ENCODE measurements at regions not wholly inside any gene's neighbourhood (a gene's known extent, or its start where the extent isn't known, plus 50 kb on each side); places are given as distances from the start of the nearest gene placed in this dataset.

- no peak for TF ChIP-seq CTCF (IDR thresholded peaks at IDR 0.05; ENCODE audit: unreplicated experiment)
- Mint-ChIP-seq H3K27me3 (peaks cover 7% of the 10 kb centered on the region), H3K9me3 (ENCODE audit: low read depth) (peaks cover 7% of the 10 kb centered on the region), H3K36me3 (ENCODE audit: insufficient read depth) (no peaks in the 10 kb centered on the region), H3K4me3 (ENCODE audit: low read depth) (no peak overlapping the region), H3K27ac (no peak overlapping the region), H3K4me1 (ENCODE audit: low read depth) (peaks cover 5% of the 10 kb centered on the region)
- no peak for DNase-seq (ENCODE audit: low spot score, unreplicated experiment)
Measured at GRCh38 chr9:108417726-108418125, 438.1 kb downstream of the ACTL7B start.

GRCh38 chr9:108417312-108417711 lies 438.5 kb downstream of the ACTL7B start:
- no peak for DNase-seq (ENCODE audit: low spot score, unreplicated experiment)
- H3K27me3 Mint-ChIP-seq, result peaks cover 11% of the 10 kb centered on the region
- H3K27ac Mint-ChIP-seq, result no peak overlapping the region
- H3K9me3 Mint-ChIP-seq (ENCODE audit: low read depth), result peaks cover 7% of the 10 kb centered on the region
- H3K4me3 Mint-ChIP-seq (ENCODE audit: low read depth), result no peak overlapping the region
- H3K4me1 Mint-ChIP-seq (ENCODE audit: low read depth), result peaks cover 5% of the 10 kb centered on the region
- TF ChIP-seq CTCF (IDR thresholded peaks at IDR 0.05; ENCODE audit: unreplicated experiment), result no peak
- H3K36me3 Mint-ChIP-seq (ENCODE audit: insufficient read depth), result no peaks in the 10 kb centered on the region

DNA sequence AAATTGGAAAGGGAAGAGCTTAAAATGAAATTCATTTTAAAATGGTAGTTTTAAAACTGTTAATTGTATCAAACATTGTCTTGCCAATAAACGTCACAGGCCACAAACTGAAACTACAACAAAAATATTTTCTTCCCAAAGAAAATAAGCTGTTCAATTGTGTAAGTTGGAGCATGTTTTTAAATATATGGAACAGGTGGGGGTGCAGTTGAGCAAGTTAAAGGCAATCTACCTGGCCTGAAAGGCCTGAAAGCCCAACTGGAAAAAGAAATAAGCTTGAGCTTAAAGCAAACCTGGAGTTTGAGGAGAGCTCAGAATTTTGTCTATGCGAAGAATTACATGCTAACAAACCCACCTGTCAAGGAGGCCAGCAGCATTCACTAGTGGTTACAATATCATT lies 439.5 kb downstream of the ACTL7B start:
- Mint-ChIP-seq H3K9me3 (ENCODE audit: low read depth) (peaks cover 7% of the 10 kb centered on the region), H3K36me3 (ENCODE audit: insufficient read depth) (no peaks in the 10 kb centered on the region), H3K27ac (no peak overlapping the region), H3K4me3 (ENCODE audit: low read depth) (no peak overlapping the region), H3K27me3 (peaks cover 13% of the 10 kb centered on the region), H3K4me1 (ENCODE audit: low read depth) (peaks cover 5% of the 10 kb centered on the region)
- no peak for DNase-seq (ENCODE audit: low spot score, unreplicated experiment)
- TF ChIP-seq CTCF (IDR thresholded peaks at IDR 0.05; ENCODE audit: unreplicated experiment), result no peak

DNA sequence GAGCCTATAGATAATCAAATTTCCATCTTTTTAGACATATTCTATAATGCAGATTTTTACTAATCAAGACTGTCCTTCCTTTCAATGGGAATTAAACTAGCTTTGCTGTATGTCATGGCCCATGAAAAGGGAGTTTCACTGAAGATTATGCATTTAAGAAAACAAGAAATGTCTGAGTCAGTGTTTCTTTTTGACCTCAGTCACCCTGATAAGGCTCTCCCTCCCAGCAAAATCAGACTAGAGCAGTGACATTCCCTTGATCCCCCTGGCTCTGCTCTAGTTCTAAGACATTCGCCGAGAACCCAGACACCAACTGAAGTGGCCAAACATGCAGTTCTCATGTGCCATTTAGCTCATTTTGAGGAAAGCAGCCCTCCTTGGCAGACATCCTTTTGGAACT lies 442.0 kb downstream of the ACTL7B start:
- no peak for TF ChIP-seq CTCF (IDR thresholded peaks at IDR 0.05; ENCODE audit: unreplicated experiment)
- Mint-ChIP-seq H3K4me3 (ENCODE audit: low read depth) (no peak overlapping the region), H3K36me3 (ENCODE audit: insufficient read depth) (no peaks in the 10 kb centered on the region), H3K27ac (peak overlapping the region; percentile 49), H3K9me3 (ENCODE audit: low read depth) (no peaks in the 10 kb centered on the region), H3K27me3 (peaks cover 20% of the 10 kb centered on the region), H3K4me1 (ENCODE audit: low read depth) (peaks cover 5% of the 10 kb centered on the region)
- no peak for DNase-seq (ENCODE audit: low spot score, unreplicated experiment)

GRCh38 chr9:108412755-108413154 lies 443.0 kb downstream of the ACTL7B start:
- Mint-ChIP-seq H3K9me3 (ENCODE audit: low read depth) (no peaks in the 10 kb centered on the region), H3K36me3 (ENCODE audit: insufficient read depth) (no peaks in the 10 kb centered on the region), H3K27me3 (peaks cover 20% of the 10 kb centered on the region), H3K27ac (no peak overlapping the region), H3K4me3 (ENCODE audit: low read depth) (no peak overlapping the region), H3K4me1 (ENCODE audit: low read depth) (peaks cover 5% of the 10 kb centered on the region)
- TF ChIP-seq CTCF (IDR thresholded peaks at IDR 0.05; ENCODE audit: unreplicated experiment), result peak; percentile 17
- no peak for DNase-seq (ENCODE audit: low spot score, unreplicated experiment)
